ENCODE measurements at regions not wholly inside any gene's neighbourhood (a gene's known extent, or its start where the extent isn't known, plus 50 kb on each side); places are given as distances from the start of the nearest gene placed in this dataset.

GRCh38 chr20:22426772-22427171 lies 157.6 kb downstream of the FOXA2 start:
- TF ChIP-seq CTCF (IDR thresholded peaks at IDR 0.05) (no peak), POLR2A (IDR thresholded peaks at IDR 0.05) (no peak)

All from body of pancreas (tissue), 4 donors.